ENCODE measurements at regions not wholly inside any gene's neighbourhood (a gene's known extent, or its start where the extent isn't known, plus 50 kb on each side); places are given as distances from the start of the nearest gene placed in this dataset.

DNA sequence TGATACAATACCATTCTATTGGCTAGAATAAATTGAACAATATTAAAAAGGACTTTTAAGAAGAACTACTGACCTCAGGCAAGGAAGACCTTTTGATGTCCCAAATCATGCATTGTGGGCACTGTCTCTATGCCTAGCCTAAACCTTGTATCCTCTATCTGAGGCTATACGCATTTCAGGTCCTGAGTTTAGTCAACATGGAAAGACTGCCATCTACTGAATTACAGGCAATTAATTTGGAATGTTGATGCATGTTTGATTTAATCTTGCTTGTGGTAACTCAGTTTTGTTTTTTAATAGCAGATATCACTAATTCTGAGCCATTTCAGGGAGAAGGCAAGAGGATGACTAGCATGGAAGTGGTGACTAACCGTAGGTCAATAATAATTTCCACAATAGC, 585.3 kb upstream of the CCNG1 start:
- Histone ChIP-seq H4K20me1 (ENCODE audit: control insufficient read depth, extremely low read depth, insufficient read depth, low read length) (no peaks in the 10 kb centered on the region), H2AFZ (ENCODE audit: control insufficient read depth, low read length) (no peak overlapping the region), H3K4me3 (ENCODE audit: control insufficient read depth in 2 of 3, extremely low read depth in 1 of 3, insufficient read depth in 2 of 3, low read depth in 1 of 3, low read length in 3 of 3) (no peak overlapping the region), H3K27ac (ENCODE audit: control insufficient read depth, insufficient read depth, low read length) (no peak overlapping the region), H3K36me3 (ENCODE audit: control insufficient read depth in 2 of 2, extremely low read depth in 1 of 2, insufficient read depth in 2 of 2, low read length in 2 of 2) (no peaks in the 10 kb centered on the region), H3K9me1 (ENCODE audit: control insufficient read depth, extremely low read depth, insufficient read depth, low read length) (no peaks in the 10 kb centered on the region), H3K9me3 (ENCODE audit: control insufficient read depth, low read depth, low read length) (no peaks in the 10 kb centered on the region), H3K27me3 (ENCODE audit: control insufficient read depth, extremely low read depth, insufficient read depth, low read length) (no peaks in the 10 kb centered on the region), H3K4me2 (ENCODE audit: control insufficient read depth, extremely low read depth, insufficient read depth, low read depth, low read length) (no peak overlapping the region), H3K4me1 (ENCODE audit: control insufficient read depth, extremely low read depth, insufficient read depth, low read length) (no peaks in the 10 kb centered on the region), H3K79me2 (ENCODE audit: control insufficient read depth, insufficient read depth, low read length) (no peaks in the 10 kb centered on the region), H3K9ac (ENCODE audit: control insufficient read depth, extremely low read depth, insufficient read depth, low read length) (no peak overlapping the region)
- DNase-seq (ENCODE audit: low read depth, low spot score): no peak
- no peak for FAIRE-seq
- TF ChIP-seq CTCF (optimal IDR thresholded peaks at IDR 0.05 in 1 of 3, IDR thresholded peaks at IDR 0.05 in 1 of 3, conservative IDR thresholded peaks at IDR 0.05 in 1 of 3; ENCODE audit: extremely low read depth in 1 of 3, insufficient read depth in 2 of 3, low read length in 3 of 3) (no peak), EZH2 (IDR thresholded peaks at IDR 0.05; ENCODE audit: low read length) (no peak)
- dilution Hi-C loops (cut with MboI; ENCODE audit: extremely low pct_ligation_motif_present, low sequenced_read_pairs): no loop called here

DNA sequence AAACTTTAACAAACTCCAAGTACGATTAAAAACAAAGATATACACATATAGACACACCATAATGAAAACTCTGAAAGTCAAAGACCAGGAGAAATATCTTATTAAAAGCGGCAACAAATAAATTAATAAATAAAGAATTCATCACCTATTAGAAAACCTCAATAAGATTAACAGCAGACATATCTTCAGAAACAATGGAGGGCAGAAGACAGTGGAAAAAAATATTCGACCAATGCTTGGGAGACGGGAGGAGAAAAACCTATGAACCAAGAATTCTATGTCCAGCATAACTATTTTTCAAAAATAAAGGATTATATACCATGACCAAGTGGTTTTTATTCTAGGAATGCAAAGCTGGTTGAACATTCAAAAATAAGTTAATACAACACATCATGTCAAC, 578.6 kb upstream of the CCNG1 start:
- Histone ChIP-seq H3K4me2 (ENCODE audit: control insufficient read depth, extremely low read depth, insufficient read depth, low read depth, low read length) (no peak overlapping the region), H3K9ac (ENCODE audit: control insufficient read depth, extremely low read depth, insufficient read depth, low read length) (no peak overlapping the region), H3K79me2 (ENCODE audit: control insufficient read depth, insufficient read depth, low read length) (no peaks in the 10 kb centered on the region), H2AFZ (ENCODE audit: control insufficient read depth, low read length) (no peak overlapping the region), H3K9me3 (ENCODE audit: control insufficient read depth, low read depth, low read length) (no peaks in the 10 kb centered on the region), H3K4me3 (ENCODE audit: control insufficient read depth in 2 of 3, extremely low read depth in 1 of 3, insufficient read depth in 2 of 3, low read depth in 1 of 3, low read length in 3 of 3) (no peak overlapping the region), H3K9me1 (ENCODE audit: control insufficient read depth, extremely low read depth, insufficient read depth, low read length) (no peaks in the 10 kb centered on the region), H4K20me1 (ENCODE audit: control insufficient read depth, extremely low read depth, insufficient read depth, low read length) (no peaks in the 10 kb centered on the region), H3K36me3 (ENCODE audit: control insufficient read depth in 2 of 2, extremely low read depth in 1 of 2, insufficient read depth in 2 of 2, low read length in 2 of 2) (no peaks in the 10 kb centered on the region), H3K4me1 (ENCODE audit: control insufficient read depth, extremely low read depth, insufficient read depth, low read length) (no peaks in the 10 kb centered on the region), H3K27ac (ENCODE audit: control insufficient read depth, insufficient read depth, low read length) (no peak overlapping the region), H3K27me3 (ENCODE audit: control insufficient read depth, extremely low read depth, insufficient read depth, low read length) (no peaks in the 10 kb centered on the region)
- TF ChIP-seq CTCF (optimal IDR thresholded peaks at IDR 0.05 in 1 of 3, IDR thresholded peaks at IDR 0.05 in 1 of 3, conservative IDR thresholded peaks at IDR 0.05 in 1 of 3; ENCODE audit: extremely low read depth in 1 of 3, insufficient read depth in 2 of 3, low read length in 3 of 3): no peak
- TF ChIP-seq EZH2 (IDR thresholded peaks at IDR 0.05; ENCODE audit: low read length): no peak
- FAIRE-seq (no peak), DNase-seq (ENCODE audit: low read depth, low spot score) (no peak)
- dilution Hi-C loops (cut with MboI; ENCODE audit: extremely low pct_ligation_motif_present, low sequenced_read_pairs): no loop called here

All from keratinocyte (primary cell).